Activated T-cell treated with anti-CD3 and anti-CD28 coated beads for 1 hour (primary cell): ENCODE measurements at regions not wholly inside any gene's neighbourhood (a gene's known extent, or its start where the extent isn't known, plus 50 kb on each side); places are given as distances from the start of the nearest gene placed in this dataset.

ENCODE experiments used
- DNase-seq: peaks from one replicate; pipeline ENCODE4 v3.0.0-alpha.2; 2020; ENCODE audit warnings: low read depth

GRCh38 chr22:48097723-48098122 lies 1335.3 kb downstream of the TBC1D22A start:
- no peak for DNase-seq

GRCh38 chr22:48096851-48097665 lies 1334.6 kb downstream of the TBC1D22A start:
- DNase-seq: no peak

- no peak for DNase-seq
Observed at GRCh38 chr22:48096411-48096810, 1334.0 kb downstream of the TBC1D22A start.

- DNase-seq: no peak
Observed at GRCh38 chr22:48093981-48094380, 1331.5 kb downstream of the TBC1D22A start.

- DNase-seq: no peak
Observed at GRCh38 chr22:48092866-48093265, 1330.4 kb downstream of the TBC1D22A start.

GRCh38 chr22:48091656-48092223 lies 1329.3 kb downstream of the TBC1D22A start:
- DNase-seq: no peak

- no peak for DNase-seq
Observed at GRCh38 chr22:48091060-48091650, 1328.7 kb downstream of the TBC1D22A start.

GRCh38 chr22:48090332-48090672 lies 1327.9 kb downstream of the TBC1D22A start:
- no peak for DNase-seq

- DNase-seq: no peak
Observed at GRCh38 chr22:48089601-48090331, 1327.3 kb downstream of the TBC1D22A start.

- DNase-seq: no peak
Observed at GRCh38 chr22:48088926-48089536, 1326.6 kb downstream of the TBC1D22A start.

- DNase-seq: no peak
Observed at GRCh38 chr22:48088251-48088650, 1325.8 kb downstream of the TBC1D22A start.

- DNase-seq: no peak
Observed at GRCh38 chr22:48085901-48086645, 1323.6 kb downstream of the TBC1D22A start.

- no peak for DNase-seq
Observed at GRCh38 chr22:48084729-48085050, 1322.2 kb downstream of the TBC1D22A start.

GRCh38 chr22:48084041-48084728 lies 1321.7 kb downstream of the TBC1D22A start:
- no peak for DNase-seq

- DNase-seq: no peak
Observed at GRCh38 chr22:48083502-48083901, 1321.1 kb downstream of the TBC1D22A start.

GRCh38 chr22:48082284-48082683 lies 1319.8 kb downstream of the TBC1D22A start:
- no peak for DNase-seq

- no peak for DNase-seq
Observed at GRCh38 chr22:48081281-48081680, 1318.8 kb downstream of the TBC1D22A start.

- no peak for DNase-seq
Observed at GRCh38 chr22:48080316-48081165, 1318.1 kb downstream of the TBC1D22A start.

- no peak for DNase-seq
Observed at GRCh38 chr22:48079505-48080290, 1317.2 kb downstream of the TBC1D22A start.
